ENCODE measurements at regions not wholly inside any gene's neighbourhood (a gene's known extent, or its start where the extent isn't known, plus 50 kb on each side); places are given as distances from the start of the nearest gene placed in this dataset.

GRCh38 chr4:156695163-156695562 is 276.4 kb downstream of the PDGFC start:
- no peak for TF ChIP-seq POLR2A (IDR thresholded peaks at IDR 0.05; ENCODE audit: low read depth, low read length)
- no peak for TF ChIP-seq CTCF (conservative IDR thresholded peaks at IDR 0.05; ENCODE audit: low read depth, low read length)
- no peak for TF ChIP-seq RFX5 (IDR thresholded peaks at IDR 0.05; ENCODE audit: low read depth, low read length)
- TF ChIP-seq MXI1 (IDR thresholded peaks at IDR 0.05; ENCODE audit: borderline replicate concordance, low read depth, low read length) = no peak
- no peak for TF ChIP-seq MAFK (IDR thresholded peaks at IDR 0.05; ENCODE audit: low read depth, low read length)
- no peak for TF ChIP-seq RAD21 (IDR thresholded peaks at IDR 0.05; ENCODE audit: low read length)
- no peak for TF ChIP-seq ELK1 (IDR thresholded peaks at IDR 0.05; ENCODE audit: borderline replicate concordance, low read depth, low read length)
- TF ChIP-seq BHLHE40 (IDR thresholded peaks at IDR 0.05; ENCODE audit: low read depth, low read length) = no peak
- TF ChIP-seq CEBPB (IDR thresholded peaks at IDR 0.05; ENCODE audit: low read depth, low read length) = no peak
